Endodermal cell (in vitro differentiated cells): ENCODE measurements at regions not wholly inside any gene's neighbourhood (a gene's known extent, or its start where the extent isn't known, plus 50 kb on each side); places are given as distances from the start of the nearest gene placed in this dataset.
"Not testable (repeated sequence)": the region's sequence is repeated elsewhere in the genome, so short reads cannot be mapped to it uniquely, and the experiment has no call there.

Experiments
- DNase-seq: peaks from one replicate; pipeline ENCODE4 v3.0.0-alpha.2; 2017
- H3K27ac ChIP-seq: 2 replicates; pipeline ENCODE4 v1.5.1; 2013; ENCODE audit warnings: mild to moderate bottlenecking, low read depth, low read length, moderate library complexity
- H3K27me3 ChIP-seq: 2 replicates; pipeline ENCODE4 v1.6.1; 2013; ENCODE audit warnings: mild to moderate bottlenecking, low read length, moderate library complexity; ENCODE audit not compliant: insufficient read depth, control insufficient read depth, poor library complexity, severe bottlenecking
- H3K36me3 ChIP-seq: 2 replicates; pipeline ENCODE4 v1.7.0; 2013; ENCODE audit warnings: mild to moderate bottlenecking, low read length, moderate library complexity; ENCODE audit not compliant: control insufficient read depth, insufficient read depth
- H3K4me1 ChIP-seq: one replicate; pipeline ENCODE4 v1.7.0; 2013; ENCODE audit warnings: low read length; ENCODE audit not compliant: control insufficient read depth, insufficient read depth
- H3K4me3 ChIP-seq: 2 replicates; pipeline ENCODE4 v1.5.1; 2013; ENCODE audit warnings: mild to moderate bottlenecking, low read length, moderate library complexity
- H3K9ac ChIP-seq: 2 replicates; pipeline ENCODE4 v1.6.1; 2013; ENCODE audit warnings: mild to moderate bottlenecking, low read length, moderate library complexity; ENCODE audit not compliant: poor library complexity, severe bottlenecking; ENCODE audit errors: extremely low read depth
- H3K9me3 ChIP-seq: 2 replicates; pipeline ENCODE4 v1.6.1; 2013; ENCODE audit warnings: mild to moderate bottlenecking, low read length, moderate library complexity; ENCODE audit not compliant: control insufficient read depth
- H3K27ac Mint-ChIP-seq: 2 replicates; pipeline ENCODE4 v1.8.0; 2020; ENCODE audit warnings: mixed read lengths
- H3K27me3 Mint-ChIP-seq: 2 replicates; pipeline ENCODE4 v1.8.0; 2021; ENCODE audit warnings: mild to moderate bottlenecking, mixed read lengths; ENCODE audit not compliant: insufficient read depth
- H3K36me3 Mint-ChIP-seq: 2 replicates; pipeline ENCODE4 v1.8.0; 2020; ENCODE audit warnings: low read depth, mixed read lengths
- H3K4me1 Mint-ChIP-seq: 2 replicates; pipeline ENCODE4 v1.8.0; 2020; ENCODE audit warnings: mixed read lengths
- H3K4me3 Mint-ChIP-seq: 2 replicates; pipeline ENCODE4 v1.8.0; 2020; ENCODE audit warnings: mild to moderate bottlenecking, moderate library complexity, mixed read lengths
- H3K9me3 Mint-ChIP-seq: 2 replicates; pipeline ENCODE4 v1.8.0; 2020; ENCODE audit warnings: mild to moderate bottlenecking, mixed read lengths
- CTCF ChIP-seq: fragments of 200-600 bp; sonication (generic); conservative IDR thresholded peaks from 2 replicates; pipeline ENCODE4 v1.5.0; 2021; ENCODE audit warnings: antibody characterized with exemption, mild to moderate bottlenecking
- WGBS, 2 experiments: methylation state at CpG; one replicate each; pipeline versions ENCODE4 v1.1.5 to v1.1.7; 2013; ENCODE audit warnings: missing lambda C conversion rate in 2 of 2, mixed read lengths in 1 of 2; ENCODE audit not compliant: insufficient coverage in 1 of 2, insufficient read length in 1 of 2; 5-methylcytosine and 5-hydroxymethylcytosine counted together

DNA sequence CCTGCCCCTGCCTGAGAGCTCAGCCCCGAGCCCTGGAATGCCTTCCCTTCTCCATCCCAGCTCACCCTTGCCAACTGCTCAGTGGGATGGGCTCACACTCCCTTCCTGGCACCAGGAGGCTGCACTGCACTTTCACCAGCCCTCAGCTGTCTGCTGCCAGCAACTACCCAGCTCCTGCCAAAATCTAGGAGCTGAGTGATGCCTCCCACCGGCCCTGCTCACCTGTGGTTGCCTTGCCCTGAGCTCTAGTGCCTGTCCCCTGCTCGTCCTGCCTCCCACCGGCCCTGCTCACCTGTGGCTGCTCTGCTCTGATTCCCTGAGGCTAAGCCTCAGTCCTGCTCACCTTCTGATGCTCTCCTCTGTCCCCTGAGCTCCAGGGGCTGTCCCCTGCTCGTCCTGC lies 119.8 kb downstream of the TMEM121 start:
- no peaks in the 10 kb centered on the region for H3K36me3 Mint-ChIP-seq
- Histone ChIP-seq H3K4me3 (no peak overlapping the region), H3K4me1 (no peaks in the 10 kb centered on the region), H3K27me3 (no peaks in the 10 kb centered on the region), H3K36me3 (no peaks in the 10 kb centered on the region), H3K9me3 (peaks cover 25% of the 10 kb centered on the region), H3K27ac (no peak overlapping the region), H3K9ac (no peak overlapping the region)
- WGBS, 2 experiments, result 42 to 54% methylated on average over 4 to 5 of the region's 5 CpGs
- H3K4me1 Mint-ChIP-seq, result no peaks in the 10 kb centered on the region
- no peak for DNase-seq
- no peaks in the 10 kb centered on the region for H3K27me3 Mint-ChIP-seq
- no peak overlapping the region for H3K27ac Mint-ChIP-seq
- no peak for TF ChIP-seq CTCF
- H3K4me3 Mint-ChIP-seq, result no peak overlapping the region
- peaks cover 66% of the 10 kb centered on the region for H3K9me3 Mint-ChIP-seq

DNA sequence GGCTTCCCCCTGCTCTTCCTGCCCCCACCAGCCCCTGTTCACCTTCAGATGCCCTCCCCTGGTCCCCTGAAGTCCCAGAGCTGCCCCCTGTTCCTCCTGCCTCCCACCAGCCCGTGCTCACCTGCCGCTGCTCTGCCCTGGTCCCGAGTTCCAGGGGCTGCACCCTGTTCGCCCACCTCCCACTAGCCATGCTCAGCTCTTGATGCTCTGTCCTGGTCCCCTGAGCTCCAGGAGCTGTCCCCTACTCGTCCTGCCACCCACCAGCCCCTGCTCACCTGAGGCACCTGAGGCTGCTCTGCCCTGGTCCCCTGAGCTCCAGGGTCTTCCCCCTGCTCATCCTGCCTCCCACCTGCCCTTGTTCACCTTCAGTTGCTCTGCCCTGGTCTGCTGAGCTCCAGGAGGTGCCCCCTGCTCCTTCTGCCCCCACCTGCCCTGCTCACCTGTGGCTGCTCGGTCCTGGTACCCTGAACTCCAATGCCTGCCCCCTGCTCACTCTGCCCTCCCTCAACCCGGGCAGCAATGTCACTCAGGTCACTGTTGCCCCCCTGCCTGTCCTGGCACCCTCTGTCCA lies 120.4 kb downstream of the TMEM121 start:
- H3K27me3 Mint-ChIP-seq, H3K27ac Mint-ChIP-seq: not testable (repeated sequence)

DNA sequence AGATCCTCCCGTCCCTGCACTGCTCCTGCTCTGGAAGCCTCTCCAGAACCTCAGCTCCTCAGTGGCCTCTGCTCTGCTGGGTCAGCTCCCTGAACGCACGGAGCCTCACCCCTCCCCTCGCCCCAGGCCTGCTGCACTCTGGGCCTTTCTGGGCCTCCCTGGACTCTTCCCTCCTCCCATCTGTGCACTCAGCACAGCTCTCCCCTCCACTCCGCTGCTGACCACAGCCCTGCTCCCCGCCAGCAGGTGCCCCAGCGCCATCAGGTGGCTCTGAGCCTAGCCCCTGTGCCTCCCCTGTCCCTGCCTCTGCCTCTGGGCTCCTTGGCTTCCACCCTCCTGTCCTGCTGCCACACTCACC lies 121.0 kb downstream of the TMEM121 start:
- H3K27me3 ChIP-seq, DNase-seq, H3K4me3 Mint-ChIP-seq, H3K27ac ChIP-seq, H3K27me3 Mint-ChIP-seq, H3K36me3 Mint-ChIP-seq, H3K9ac ChIP-seq, H3K27ac Mint-ChIP-seq, H3K4me1 ChIP-seq, H3K4me1 Mint-ChIP-seq, H3K36me3 ChIP-seq, H3K4me3 ChIP-seq: not testable (repeated sequence)
- H3K9me3 ChIP-seq, result peaks cover 25% of the 10 kb centered on the region
- WGBS, 2 experiments, result 66 to 69% methylated on average over 5 to 7 of the region's 7 CpGs
- peaks cover 65% of the 10 kb centered on the region for H3K9me3 Mint-ChIP-seq

More for the DNA sequence above, 120.4 kb downstream of the TMEM121 start:
- not testable (repeated sequence) for H3K36me3 ChIP-seq, DNase-seq, H3K9ac ChIP-seq, H3K4me3 ChIP-seq, H3K27ac ChIP-seq, H3K4me1 Mint-ChIP-seq, H3K4me1 ChIP-seq, H3K4me3 Mint-ChIP-seq, H3K27me3 ChIP-seq, H3K36me3 Mint-ChIP-seq
- peaks cover 64% of the 10 kb centered on the region for H3K9me3 Mint-ChIP-seq
- 49 to 57% methylated on average over 5 to 7 of the region's 7 CpGs for WGBS, 2 experiments
- peaks cover 25% of the 10 kb centered on the region for H3K9me3 ChIP-seq

DNA sequence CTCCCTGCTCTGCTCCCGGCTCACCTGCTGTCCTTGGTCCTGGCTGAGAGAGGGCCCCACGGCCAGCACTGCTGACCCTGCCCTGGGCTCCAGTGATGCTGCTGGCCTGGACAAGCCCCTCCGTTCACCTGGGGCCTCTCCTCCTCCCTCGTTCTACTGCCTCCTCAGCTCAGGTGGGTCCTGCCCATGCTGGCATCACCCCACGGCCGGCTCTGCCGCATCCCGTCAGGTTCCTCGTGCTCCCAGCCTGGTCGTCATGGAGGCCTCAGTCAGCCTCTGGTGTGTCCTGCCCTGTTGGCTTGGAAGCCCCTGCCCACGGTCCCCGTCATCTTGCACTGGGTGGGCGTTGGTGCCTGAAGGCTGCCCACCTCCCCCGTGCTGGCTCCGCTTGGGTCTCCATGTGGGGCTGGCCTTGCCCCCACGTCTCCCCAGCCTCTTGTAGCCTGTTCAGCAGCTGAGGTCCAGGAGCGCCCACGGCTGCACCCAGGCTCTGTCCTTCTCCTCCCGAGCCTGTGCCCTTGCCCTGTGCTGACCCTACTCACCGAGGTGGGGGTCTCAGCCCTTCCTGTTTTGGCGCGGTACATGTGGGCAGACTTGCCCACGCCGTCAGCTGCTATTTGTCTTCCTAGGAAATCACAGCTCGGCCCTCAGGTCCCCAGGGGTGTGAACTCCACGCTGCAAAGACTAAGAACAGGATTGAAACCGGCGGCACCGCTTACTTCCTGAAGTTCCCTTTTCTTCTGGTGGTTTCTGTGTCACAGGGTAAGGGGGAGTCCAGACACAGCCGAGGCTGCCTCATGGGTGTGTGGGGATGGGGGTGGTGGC lies 121.6 kb downstream of the TMEM121 start:
- 83 to 86% methylated on average over 21 to 29 of the region's 30 CpGs for WGBS, 2 experiments
- no peak for TF ChIP-seq CTCF
- Mint-ChIP-seq H3K9me3 (peaks cover 69% of the 10 kb centered on the region), H3K27me3 (no peaks in the 10 kb centered on the region), H3K4me1 (no peaks in the 10 kb centered on the region), H3K36me3 (peaks cover 2% of the 10 kb centered on the region), H3K4me3 (no peak overlapping the region), H3K27ac (no peak overlapping the region)
- Histone ChIP-seq H3K27me3 (no peaks in the 10 kb centered on the region), H3K27ac (no peak overlapping the region), H3K4me3 (no peak overlapping the region), H3K9me3 (peaks cover 25% of the 10 kb centered on the region), H3K36me3 (no peaks in the 10 kb centered on the region), H3K9ac (no peak overlapping the region), H3K4me1 (no peaks in the 10 kb centered on the region)
- no peak for DNase-seq

GRCh38 chr14:105648609-105649535 lies 122.5 kb downstream of the TMEM121 start:
- Histone ChIP-seq H3K9me3 (peaks cover 25% of the 10 kb centered on the region), H3K4me3 (peak overlapping the region; percentile 35)
- not testable (repeated sequence) for H3K9ac ChIP-seq, DNase-seq, H3K27ac Mint-ChIP-seq, H3K27ac ChIP-seq, H3K4me3 Mint-ChIP-seq, H3K27me3 Mint-ChIP-seq, H3K36me3 ChIP-seq, H3K36me3 Mint-ChIP-seq, H3K4me1 ChIP-seq, H3K4me1 Mint-ChIP-seq, H3K27me3 ChIP-seq
- H3K9me3 Mint-ChIP-seq, result peaks cover 68% of the 10 kb centered on the region
- 76 to 80% methylated on average over 1 to 10 of the region's 13 CpGs for WGBS, 2 experiments
